ENCODE measurements at regions not wholly inside any gene's neighbourhood (a gene's known extent, or its start where the extent isn't known, plus 50 kb on each side); places are given as distances from the start of the nearest gene placed in this dataset.
A peak's percentile ranks its signal among the peaks of the same experiment; 100 is the strongest.

GRCh38 chr6:15962449-15962764 lies 166.5 kb upstream of the MYLIP start:
- no peak overlapping the region for H3K4me3 ChIP-seq (ENCODE audit: low read length)
- peak; percentile 30 for DNase-seq (ENCODE audit: low read depth, low spot score)

GRCh38 chr6:15961635-15962448 lies 167.0 kb upstream of the MYLIP start:
- H3K4me3 ChIP-seq (ENCODE audit: low read length): no peak overlapping the region
- no peak for DNase-seq (ENCODE audit: low read depth, low spot score)

- no peak overlapping the region for H3K4me3 ChIP-seq (ENCODE audit: low read length)
- DNase-seq (ENCODE audit: low read depth, low spot score): no peak
Measured at GRCh38 chr6:15960740-15961634, 167.9 kb upstream of the MYLIP start.

- H3K4me3 ChIP-seq (ENCODE audit: low read length): no peak overlapping the region
- DNase-seq (ENCODE audit: low read depth, low spot score): no peak
Measured at GRCh38 chr6:15957655-15958169, 171.2 kb upstream of the MYLIP start.

GRCh38 chr6:15956205-15957106 lies 172.4 kb upstream of the MYLIP start:
- DNase-seq (ENCODE audit: low read depth, low spot score): no peak
- no peak overlapping the region for H3K4me3 ChIP-seq (ENCODE audit: low read length)

- no peak for DNase-seq (ENCODE audit: low read depth, low spot score)
- no peak overlapping the region for H3K4me3 ChIP-seq (ENCODE audit: low read length)
Measured at GRCh38 chr6:15955484-15955883, 173.4 kb upstream of the MYLIP start.

GRCh38 chr6:15953152-15953880 lies 175.6 kb upstream of the MYLIP start:
- no peak for DNase-seq (ENCODE audit: low read depth, low spot score)
- H3K4me3 ChIP-seq (ENCODE audit: low read length): no peak overlapping the region

GRCh38 chr6:15952231-15953151 lies 176.4 kb upstream of the MYLIP start:
- H3K4me3 ChIP-seq (ENCODE audit: low read length): no peak overlapping the region
- DNase-seq (ENCODE audit: low read depth, low spot score): no peak

- no peak overlapping the region for H3K4me3 ChIP-seq (ENCODE audit: low read length)
- DNase-seq (ENCODE audit: low read depth, low spot score): no peak
Measured at GRCh38 chr6:15950962-15951569, 177.8 kb upstream of the MYLIP start.

- DNase-seq (ENCODE audit: low read depth, low spot score): no peak
- H3K4me3 ChIP-seq (ENCODE audit: low read length): no peak overlapping the region
Measured at GRCh38 chr6:15949982-15950381, 178.9 kb upstream of the MYLIP start.

GRCh38 chr6:15948930-15949900 lies 179.7 kb upstream of the MYLIP start:
- no peak overlapping the region for H3K4me3 ChIP-seq (ENCODE audit: low read length)
- DNase-seq (ENCODE audit: low read depth, low spot score): no peak

- H3K4me3 ChIP-seq (ENCODE audit: low read length): no peak overlapping the region
- no peak for DNase-seq (ENCODE audit: low read depth, low spot score)
Measured at GRCh38 chr6:15947923-15948322, 181.0 kb upstream of the MYLIP start.

GRCh38 chr6:15947436-15947835 lies 181.4 kb upstream of the MYLIP start:
- DNase-seq (ENCODE audit: low read depth, low spot score): no peak
- no peak overlapping the region for H3K4me3 ChIP-seq (ENCODE audit: low read length)

- no peak overlapping the region for H3K4me3 ChIP-seq (ENCODE audit: low read length)
- DNase-seq (ENCODE audit: low read depth, low spot score): no peak
Measured at GRCh38 chr6:15946701-15947385, 182.0 kb upstream of the MYLIP start.

GRCh38 chr6:15945593-15946159 lies 183.2 kb upstream of the MYLIP start:
- no peak for DNase-seq (ENCODE audit: low read depth, low spot score)
- no peak overlapping the region for H3K4me3 ChIP-seq (ENCODE audit: low read length)

All from Jurkat, Clone E6-1 (cell line).